K562 (cell line): ENCODE measurements at regions not wholly inside any gene's neighbourhood (a gene's known extent, or its start where the extent isn't known, plus 50 kb on each side); places are given as distances from the start of the nearest gene placed in this dataset.

Experiments
- ATAC-seq: fragments of 200-7000 bp; cut with Tn5 transposase; 3 replicates; pipeline ENCODE4 v1.9.1; 2020; ENCODE audit warnings: moderate library complexity
- BruUV-seq: library from RNA; stranded (reverse); fragments of 400-500 nt; replicated peaks from 2 replicates; lab custom pipeline; 2021; lab: Mats Ljungman, UMichigan
- CTCF ChIA-PET: fragments of 300-600 bp; formaldehyde crosslinking; extraction: SDS; loops from one replicate; lab custom pipeline; 2021; ENCODE audit warnings: low intra/inter-chr PET ratio; lab: Yijun Ruan, JAX
- POLR2A ChIA-PET: fragments of 300-600, 350-650 bp; sonication (Branson Sonifier 250); formaldehyde crosslinking; extraction: SDS; loops from one replicate; lab custom pipeline; 2021; ENCODE audit warnings: antibody characterized with exemption, inconsistent platforms; lab: Yijun Ruan, JAX
- DNase-seq, 4 experiments: peaks; one replicate each; pipeline versions ENCODE4 v3.0.0 to v3.0.0-alpha.2; 2011 to 2018; ENCODE audit warnings: low spot score in 3 of 4, mixed read lengths in 3 of 4; ENCODE audit errors: extremely low read depth in 1 of 4
- FAIRE-seq: peaks from 2 replicates; lab custom pipeline; 2011; peaks lifted over from hg19 to GRCh38; lab: Jason Lieb, UNC
- H2AFZ ChIP-seq: 2 replicates; pipeline ENCODE4 v1.6.0; 2011; ENCODE audit warnings: low read depth, low read length, control low read depth, inconsistent platforms
- H3K27ac ChIP-seq: fragments of 200-600 bp; 3 replicates; pipeline ENCODE4 v1.8.0; 2011; ENCODE audit warnings: low read depth, mild to moderate bottlenecking, control low read depth, inconsistent platforms, low read length, moderate library complexity, mixed read lengths; ENCODE audit errors: extremely low read depth
- H3K27me3 ChIP-seq, 2 experiments: fragments of 300-600 bp in 1 of 2; 2 replicates in 1 of 2; 3 replicates in 1 of 2; pipeline versions ENCODE4 v1.6.0 to v1.8.0; 2011; ENCODE audit warnings: inconsistent platforms in 2 of 2, low read length in 2 of 2, mild to moderate bottlenecking in 1 of 2, mixed read lengths in 1 of 2, moderate library complexity in 1 of 2; ENCODE audit not compliant: control insufficient read depth in 2 of 2, insufficient read depth in 2 of 2
- H3K36me3 ChIP-seq: fragments of 300-600 bp; 3 replicates; pipeline ENCODE4 v1.8.0; 2011; ENCODE audit warnings: mild to moderate bottlenecking, low read length, inconsistent platforms; ENCODE audit not compliant: control insufficient read depth, insufficient read depth
- H3K4me1 ChIP-seq, 2 experiments: fragments of 200-600 bp in 1 of 2; replicated peaks in 1 of 2; 2 replicates in 1 of 2; 3 replicates in 1 of 2; pipeline versions ENCODE4 v1.5.1 to v1.8.0; 2011; ENCODE audit warnings: inconsistent platforms in 2 of 2, low read length in 2 of 2, mild to moderate bottlenecking in 1 of 2, mixed read lengths in 1 of 2, moderate library complexity in 1 of 2; ENCODE audit not compliant: control insufficient read depth in 2 of 2, insufficient read depth in 2 of 2
- H3K4me2 ChIP-seq: 2 replicates; pipeline ENCODE4 v1.6.1; 2011; ENCODE audit warnings: low read length, control low read depth, inconsistent platforms, mixed read lengths; ENCODE audit not compliant: insufficient read depth
- H3K4me3 ChIP-seq: fragments of 200-600 bp; sonication (generic), shearing (Covaris generic); 2 replicates; pipeline ENCODE4 v1.5.1; 2016; ENCODE audit warnings: control low read depth, inconsistent platforms
- H3K79me2 ChIP-seq: fragments of 200-600 bp; 3 replicates; pipeline ENCODE4 v1.8.0; 2011; ENCODE audit warnings: low read length, inconsistent platforms; ENCODE audit not compliant: control insufficient read depth, insufficient read depth
- H3K9ac ChIP-seq, 2 experiments: 2 replicates each; pipeline versions ENCODE4 v1.6.0 to v1.6.1; 2011; ENCODE audit warnings: low read depth in 2 of 2, low read length in 2 of 2, control low read depth in 1 of 2, inconsistent platforms in 1 of 2, mild to moderate bottlenecking in 1 of 2, mixed read lengths in 1 of 2; ENCODE audit not compliant: insufficient read depth in 1 of 2
- H3K9me1 ChIP-seq: one replicate; pipeline ENCODE4 v1.6.0; 2011; ENCODE audit warnings: inconsistent platforms, mild to moderate bottlenecking, low read length, moderate library complexity; ENCODE audit not compliant: control insufficient read depth, insufficient read depth
- H3K9me3 ChIP-seq: replicated peaks from 2 replicates; pipeline ENCODE4 v1.5.1; 2011; ENCODE audit warnings: low read depth, low read length, inconsistent platforms; ENCODE audit not compliant: control insufficient read depth, insufficient read depth
- H4K20me1 ChIP-seq: replicated peaks from 2 replicates; pipeline ENCODE4 v1.6.1; 2011; ENCODE audit warnings: low read length, inconsistent platforms, mixed read lengths; ENCODE audit not compliant: control insufficient read depth, insufficient read depth
- ATF1 ChIP-seq, 2 experiments: fragments of 450-650 bp in 1 of 2; IDR thresholded peaks; 2 replicates each; pipeline ENCODE4 v1.6.1; 2016; ENCODE audit warnings: missing compliant biosample characterization in 1 of 2, missing genetic modification characterization in 1 of 2
- CBFB ChIP-seq: sonication (generic); formaldehyde crosslinking; IDR thresholded peaks from 2 replicates; pipeline ENCODE4 v1.4.0; 2020; ENCODE audit warnings: mild to moderate bottlenecking, missing genetic modification reagents
- NFYB ChIP-seq: IDR thresholded peaks from 2 replicates; pipeline ENCODE4 v1.6.1; 2011; ENCODE audit warnings: mild to moderate bottlenecking, moderate library complexity; ENCODE audit not compliant: insufficient read length; ENCODE audit errors: extremely low read depth
- PTTG1 ChIP-seq: fragments of 450-650 bp; IDR thresholded peaks from 2 replicates; pipeline ENCODE4 v1.6.1; 2016; ENCODE audit warnings: low read depth, mild to moderate bottlenecking, missing genetic modification characterization, missing compliant biosample characterization
- RAD51 ChIP-seq: fragments of 450-650 bp; IDR thresholded peaks from 2 replicates; pipeline ENCODE4 v1.7.1; 2016; ENCODE audit warnings: low read depth, mild to moderate bottlenecking, borderline replicate concordance
- TOE1 ChIP-seq, 2 experiments: fragments of 450-650 bp in 1 of 2; sonication (generic) in 1 of 2; formaldehyde crosslinking in 1 of 2; IDR thresholded peaks; 2 replicates each; pipeline versions ENCODE4 v1.7.1 to v1.8.0; 2016 to 2022; ENCODE audit warnings: borderline replicate concordance in 2 of 2, mild to moderate bottlenecking in 2 of 2, antibody characterized with exemption in 1 of 2, inconsistent platforms in 1 of 2, low read depth in 1 of 2, missing genetic modification reagents in 1 of 2, moderate library complexity in 1 of 2
- USF2 ChIP-seq: sonication (generic); formaldehyde crosslinking; IDR thresholded peaks from 2 replicates; pipeline ENCODE4 v1.5.0; 2020; ENCODE audit warnings: missing genetic modification reagents
- WGBS: fragments of 100-300 bp; shearing (Covaris generic); methylation state at CpG from one replicate; pipeline ENCODE4 v1.1.6; 2016; ENCODE audit warnings: low coverage, mixed read lengths; ENCODE audit not compliant: insufficient coverage; ENCODE audit errors: missing lambda C conversion rate; 5-methylcytosine and 5-hydroxymethylcytosine counted together
- in situ Hi-C: fragments of 300-500 bp; cut with MboI; formaldehyde crosslinking; loops from 4 replicates; pipeline ENCODE4 v1.15.0; 2018; ENCODE audit warnings: inconsistent platforms, mixed read lengths
- intact Hi-C: fragments of 100-400 bp; cut with micrococcal nuclease; formaldehyde crosslinking; loops from 2 replicates; pipeline ENCODE4 v1.14.2; 2022
- TF ChIP-seq, protein P1 (sequence below): fragments of 450-650 bp; formaldehyde crosslinking; IDR thresholded peaks from 2 replicates; pipeline ENCODE4 v1.4.0; 2020; ENCODE audit warnings: mild to moderate bottlenecking, mixed read lengths

GRCh38 chr12:28775556-28775955, 373.5 kb upstream of the FAR2 start:
- H3K9ac ChIP-seq: no peak overlapping the region
- H3K4me1 ChIP-seq: no peaks in the 10 kb centered on the region
- intact Hi-C loops: no loop called here
- ATAC-seq (no peak), DNase-seq (peak in 1 of 4 experiments; percentile 26), FAIRE-seq (no peak)
- H3K27ac ChIP-seq: no peak overlapping the region
- no peak overlapping the region for H3K4me3 ChIP-seq
- peak; percentile 3; the same call in 1 of the 2 replicates for TF ChIP-seq USF2 (CRISPR knock-in tag)
- 0 out of 2 replicates have a peak, but pooled peaks have one; percentile 26 for TF ChIP-seq RAD51
- no peak for TF ChIP-seq PTTG1 (tag)
- peak; percentile 57; the same call in 1 of the 2 replicates for TF ChIP-seq TOE1 (IDR thresholded peaks at IDR 0.05; ENCODE audit: borderline replicate concordance)
- no peak for TF ChIP-seq TOE1 (CRISPR knock-in tag; IDR thresholded peaks at IDR 0.05; ENCODE audit: borderline replicate concordance, low read depth)
- TF ChIP-seq NFYB: peak; percentile 20
- no peak for TF ChIP-seq ATF1 (CRISPR knock-in tag; IDR thresholded peaks at IDR 0.05)
- 0 out of 2 replicates have a peak, but pooled peaks have one; percentile 21 for TF ChIP-seq ATF1 (tag; IDR thresholded peaks at IDR 0.05)
- no peak for TF ChIP-seq CBFB (CRISPR knock-in tag)
- TF ChIP-seq, protein P1, sequence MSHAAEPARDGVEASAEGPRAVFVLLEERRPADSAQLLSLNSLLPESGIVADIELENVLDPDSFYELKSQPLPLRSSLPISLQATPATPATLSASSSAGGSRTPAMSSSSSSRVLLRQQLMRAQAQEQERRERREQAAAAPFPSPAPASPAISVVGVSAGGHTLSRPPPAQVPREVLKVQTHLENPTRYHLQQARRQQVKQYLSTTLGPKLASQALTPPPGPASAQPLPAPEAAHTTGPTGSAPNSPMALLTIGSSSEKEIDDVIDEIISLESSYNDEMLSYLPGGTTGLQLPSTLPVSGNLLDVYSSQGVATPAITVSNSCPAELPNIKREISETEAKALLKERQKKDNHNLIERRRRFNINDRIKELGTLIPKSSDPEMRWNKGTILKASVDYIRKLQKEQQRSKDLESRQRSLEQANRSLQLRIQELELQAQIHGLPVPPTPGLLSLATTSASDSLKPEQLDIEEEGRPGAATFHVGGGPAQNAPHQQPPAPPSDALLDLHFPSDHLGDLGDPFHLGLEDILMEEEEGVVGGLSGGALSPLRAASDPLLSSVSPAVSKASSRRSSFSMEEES (CRISPR knock-in tag): peak; percentile 78
- peak overlapping the region; percentile 38; the same call in 1 of the 2 replicates for H2AFZ ChIP-seq
- no peaks in the 10 kb centered on the region for H3K79me2 ChIP-seq
- 1% methylated on average over 4 of the region's 4 CpGs for WGBS
- H4K20me1 ChIP-seq: no peaks in the 10 kb centered on the region
- H3K4me2 ChIP-seq: no peak overlapping the region; the same call in 1 of the 2 replicates
- no peaks in the 10 kb centered on the region for H3K9me1 ChIP-seq
- CTCF ChIA-PET: no interaction called here
- POLR2A ChIA-PET: interaction anchor here (1.0 kb wide), 1 partner anchor 15 kb away, joined by 3 read pairs; no protein-coding TSS in a partner anchor
- no peaks in the 10 kb centered on the region for H3K36me3 ChIP-seq
- no peaks in the 10 kb centered on the region for H3K9me3 ChIP-seq
- in situ Hi-C loops: no loop called here
- no peaks in the 10 kb centered on the region for H3K27me3 ChIP-seq
- BruUV-seq: no TSS peak
